ENCODE measurements at regions not wholly inside any gene's neighbourhood (a gene's known extent, or its start where the extent isn't known, plus 50 kb on each side); places are given as distances from the start of the nearest gene placed in this dataset.

- no peak for TF ChIP-seq ZNF462 (CRISPR knock-in tag; IDR thresholded peaks at IDR 0.05)
- no peak for TF ChIP-seq JUNB (IDR thresholded peaks at IDR 0.05; ENCODE audit: unreplicated experiment)
- no peak for TF ChIP-seq ETS1 (IDR thresholded peaks at IDR 0.05)
Measured at GRCh38 chr14:86373886-86374285, 843.9 kb downstream of the FLRT2 start (continued).

- Mint-ChIP-seq H3K4me3 (no peak overlapping the region), H3K36me3 (ENCODE audit: low read depth) (peaks cover 24% of the 10 kb centered on the region), H3K27ac (no peak overlapping the region), H3K27me3 (ENCODE audit: insufficient read depth, low read depth, poor library complexity) (peaks cover 2% of the 10 kb centered on the region), H3K4me1 (no peaks in the 10 kb centered on the region), H3K9me3 (peaks cover 33% of the 10 kb centered on the region)
- H3K4me1 ChIP-seq (ENCODE audit: insufficient read depth) = no peaks in the 10 kb centered on the region
- no peak overlapping the region for H2AFZ ChIP-seq
- no peaks in the 10 kb centered on the region for H3F3A ChIP-seq (replicated peaks; ENCODE audit: low read depth)
- no peaks in the 10 kb centered on the region for H4K20me1 ChIP-seq (replicated peaks; ENCODE audit: insufficient read depth)
- H3K36me3 ChIP-seq (ENCODE audit: insufficient read depth) = no peaks in the 10 kb centered on the region; the same call in 1 of the 2 replicates
- no peaks in the 10 kb centered on the region for H3K27me3 ChIP-seq (ENCODE audit: insufficient read depth)
- H3K9me2 ChIP-seq (ENCODE audit: insufficient read depth) = 0 out of 2 replicates have a peak, but pooled peaks cover 5% of the 10 kb centered on the region
- H3K4me3 ChIP-seq = no peak overlapping the region
- no peak for DNase-seq (ENCODE audit: low spot score)
- no peaks in the 10 kb centered on the region for H3K79me2 ChIP-seq (replicated peaks; ENCODE audit: insufficient read depth)
- ATAC-seq = no peak
- no peak overlapping the region for H3K27ac ChIP-seq (ENCODE audit: low read depth)
- no peak overlapping the region for H3K4me2 ChIP-seq
- TF ChIP-seq ZNF462 (CRISPR knock-in tag; IDR thresholded peaks at IDR 0.05) (no peak), REST (IDR thresholded peaks at IDR 0.05; ENCODE audit: unreplicated experiment) (no peak), ZNF114 (CRISPR knock-in tag; IDR thresholded peaks at IDR 0.05) (no peak)
Measured at GRCh38 chr14:86372402-86372801, 842.5 kb downstream of the FLRT2 start.

Data from GM23338 (cell line).